ENCODE measurements at regions not wholly inside any gene's neighbourhood (a gene's known extent, or its start where the extent isn't known, plus 50 kb on each side); places are given as distances from the start of the nearest gene placed in this dataset.

GRCh38 chr2:186189816-186190215, 296.2 kb upstream of the ZC3H15 start:
- TF ChIP-seq CTCF (IDR thresholded peaks at IDR 0.05), result no peak
- TF ChIP-seq EP300 (IDR thresholded peaks at IDR 0.05), result no peak
